GM23248 (cell line): ENCODE measurements at regions not wholly inside any gene's neighbourhood (a gene's known extent, or its start where the extent isn't known, plus 50 kb on each side); places are given as distances from the start of the nearest gene placed in this dataset.

Source experiments
- EZH2 ChIP-seq: fragments of 200-600 bp; sonication (generic); IDR thresholded peaks from 2 replicates; pipeline ENCODE4 v1.6.1; 2018; ENCODE audit warnings: antibody characterized with exemption, mild to moderate bottlenecking; ENCODE audit not compliant: insufficient read depth, poor library complexity, severe bottlenecking
- EZH2phosphoT487 ChIP-seq: fragments of 200-600 bp; sonication (generic); IDR thresholded peaks from 2 replicates; pipeline ENCODE4 v1.6.1; 2018; ENCODE audit warnings: antibody characterized with exemption, moderate library complexity, mild to moderate bottlenecking, low read depth; ENCODE audit not compliant: insufficient read depth

DNA sequence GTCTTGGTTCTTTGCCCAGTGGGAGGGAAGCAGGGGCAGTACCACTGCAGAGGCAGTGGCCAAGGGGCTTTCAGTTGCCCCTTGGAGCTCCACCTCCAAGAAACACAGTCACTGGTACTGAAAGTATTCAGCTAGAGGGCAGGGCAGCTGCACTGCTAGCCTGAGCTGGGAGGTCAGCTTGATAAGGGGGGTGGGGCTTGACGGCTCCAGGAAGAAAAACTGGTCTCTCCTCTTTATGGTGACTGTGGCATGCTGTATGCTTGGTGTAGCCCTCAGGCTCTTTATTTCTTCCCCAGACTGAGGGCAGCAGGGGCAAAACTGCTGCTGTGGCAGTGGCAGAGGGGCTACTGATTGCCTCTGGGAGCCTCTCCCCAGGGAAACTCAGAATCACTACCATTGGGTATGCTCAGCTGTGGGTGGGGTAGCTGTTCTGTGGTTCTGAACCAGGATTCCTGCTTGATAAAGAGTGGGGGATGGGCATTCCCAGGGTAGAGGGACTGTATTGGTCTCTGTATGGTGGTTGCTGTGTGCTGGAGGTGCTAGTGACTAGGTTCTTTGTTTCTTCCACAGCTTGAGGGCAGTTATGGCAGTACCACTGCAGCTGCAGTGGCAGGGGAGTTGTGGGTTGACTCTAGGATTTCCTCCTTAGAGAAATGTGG lies 134.6 kb upstream of the SCN7A start:
- TF ChIP-seq EZH2phosphoT487: no peak
- TF ChIP-seq EZH2: no peak
